ENCODE measurements at regions not wholly inside any gene's neighbourhood (a gene's known extent, or its start where the extent isn't known, plus 50 kb on each side); places are given as distances from the start of the nearest gene placed in this dataset.

GRCh38 chr18:30522288-30522929 lies 520.1 kb downstream of the DSC3 start:
- ATAC-seq (no peak), DNase-seq (ENCODE audit: low read depth, low spot score) (no peak)
- Histone ChIP-seq H3K4me3 (ENCODE audit: low read depth in 2 of 2, low read length in 2 of 2) (no peak overlapping the region), H3K36me3 (ENCODE audit: control insufficient read depth, insufficient read depth, low read length) (no peaks in the 10 kb centered on the region), H3K27me3 (ENCODE audit: control insufficient read depth, insufficient read depth, low read length) (no peaks in the 10 kb centered on the region), H3K27ac (ENCODE audit: low read length) (no peak overlapping the region), H3K9me3 (ENCODE audit: control insufficient read depth, insufficient read depth, low read depth, low read length) (no peaks in the 10 kb centered on the region), H3K4me1 (ENCODE audit: control insufficient read depth, insufficient read depth, low read length) (no peaks in the 10 kb centered on the region)
- in situ Hi-C loops (cut with HindIII; ENCODE audit: low pct_unique_long_range_greater_than_20kb, low sequenced_read_pairs): no loop called here
- intact Hi-C loops (cut with micrococcal nuclease; ENCODE audit: unreplicated experiment): no loop called here
- TF ChIP-seq SIN3A (IDR thresholded peaks at IDR 0.05; ENCODE audit: borderline replicate concordance, insufficient read depth, low read depth, low read length) (no peak), TCF7L2 (IDR thresholded peaks at IDR 0.05; ENCODE audit: low read depth, low read length) (no peak), CTCF (IDR thresholded peaks at IDR 0.05) (no peak), REST (IDR thresholded peaks at IDR 0.05; ENCODE audit: insufficient read depth in 1 of 2, low read depth in 2 of 2, low read length in 1 of 2) (no peak)
- POLR2A ChIA-PET: no interaction called here
- CTCF ChIA-PET: no interaction called here
- no TSS peak for BruUV-seq (replicated peaks)

- no peak for TF ChIP-seq POLR2AphosphoS5 (IDR thresholded peaks at IDR 0.05; ENCODE audit: low read depth, low read length)
- no peak for TF ChIP-seq CTCF (IDR thresholded peaks at IDR 0.05)
- no peak for TF ChIP-seq SIN3A (IDR thresholded peaks at IDR 0.05; ENCODE audit: borderline replicate concordance, insufficient read depth, low read depth, low read length)
- no peak for TF ChIP-seq TCF7L2 (IDR thresholded peaks at IDR 0.05; ENCODE audit: low read depth, low read length)
- TF ChIP-seq REST (IDR thresholded peaks at IDR 0.05; ENCODE audit: insufficient read depth in 1 of 2, low read depth in 2 of 2, low read length in 1 of 2): no peak
- intact Hi-C loops (cut with micrococcal nuclease; ENCODE audit: unreplicated experiment) (no loop called here), in situ Hi-C loops (cut with HindIII; ENCODE audit: low pct_unique_long_range_greater_than_20kb, low sequenced_read_pairs) (no loop called here)
- Histone ChIP-seq H3K9me3 (ENCODE audit: control insufficient read depth, insufficient read depth, low read depth, low read length) (no peaks in the 10 kb centered on the region), H3K36me3 (ENCODE audit: control insufficient read depth, insufficient read depth, low read length) (no peaks in the 10 kb centered on the region), H3K4me3 (ENCODE audit: low read depth in 2 of 2, low read length in 2 of 2) (no peak overlapping the region), H3K27me3 (ENCODE audit: control insufficient read depth, insufficient read depth, low read length) (no peaks in the 10 kb centered on the region), H3K4me1 (ENCODE audit: control insufficient read depth, insufficient read depth, low read length) (no peaks in the 10 kb centered on the region), H3K27ac (ENCODE audit: low read length) (no peak overlapping the region)
- BruUV-seq (replicated peaks): no TSS peak
- no peak for DNase-seq (ENCODE audit: low read depth, low spot score)
- ChIA-PET POLR2A (no interaction called here), CTCF (no interaction called here)
- no peak for ATAC-seq
Observed at GRCh38 chr18:30514059-30514458, 528.5 kb downstream of the DSC3 start.

Data from Panc1 (cell line).